ENCODE measurements at regions not wholly inside any gene's neighbourhood (a gene's known extent, or its start where the extent isn't known, plus 50 kb on each side); places are given as distances from the start of the nearest gene placed in this dataset.

GRCh38 chr9:99623780-99624364, 197.8 kb upstream of the NR4A3 start:
- TF ChIP-seq CTCF (IDR thresholded peaks at IDR 0.05; ENCODE audit: low read depth, low read length, poor library complexity, severe bottlenecking) (no peak), EZH2phosphoT487 (IDR thresholded peaks at IDR 0.05; ENCODE audit: borderline replicate concordance, low read length) (no peak)

Data from DOHH2 (cell line).